H1 (cell line): ENCODE measurements at regions not wholly inside any gene's neighbourhood (a gene's known extent, or its start where the extent isn't known, plus 50 kb on each side); places are given as distances from the start of the nearest gene placed in this dataset.

Source experiments
- SP4 ChIP-seq: IDR thresholded peaks from 2 replicates; pipeline ENCODE4 v1.6.1; 2012; ENCODE audit warnings: low read length, inconsistent platforms
- USF2 ChIP-seq: IDR thresholded peaks from 2 replicates; pipeline ENCODE4 v1.6.1; 2011; ENCODE audit warnings: low read length, improper control_type of control experiment
- TF ChIP-seq, protein P1 (sequence below): IDR thresholded peaks from 2 replicates; pipeline ENCODE4 v1.6.1; 2012; ENCODE audit warnings: low read length, inconsistent platforms

- TF ChIP-seq USF2 (no peak), SP4 (no peak)
- TF ChIP-seq, protein P1, sequence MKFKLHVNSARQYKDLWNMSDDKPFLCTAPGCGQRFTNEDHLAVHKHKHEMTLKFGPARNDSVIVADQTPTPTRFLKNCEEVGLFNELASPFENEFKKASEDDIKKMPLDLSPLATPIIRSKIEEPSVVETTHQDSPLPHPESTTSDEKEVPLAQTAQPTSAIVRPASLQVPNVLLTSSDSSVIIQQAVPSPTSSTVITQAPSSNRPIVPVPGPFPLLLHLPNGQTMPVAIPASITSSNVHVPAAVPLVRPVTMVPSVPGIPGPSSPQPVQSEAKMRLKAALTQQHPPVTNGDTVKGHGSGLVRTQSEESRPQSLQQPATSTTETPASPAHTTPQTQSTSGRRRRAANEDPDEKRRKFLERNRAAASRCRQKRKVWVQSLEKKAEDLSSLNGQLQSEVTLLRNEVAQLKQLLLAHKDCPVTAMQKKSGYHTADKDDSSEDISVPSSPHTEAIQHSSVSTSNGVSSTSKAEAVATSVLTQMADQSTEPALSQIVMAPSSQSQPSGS: no peak
Measured at GRCh38 chr19:46945694-46946489, 73.7 kb upstream of the NPAS1 start (continued).
